NCI-H345 treated with DMSO at 0.1 percent for 48 hours (cell line): ENCODE measurements at regions not wholly inside any gene's neighbourhood (a gene's known extent, or its start where the extent isn't known, plus 50 kb on each side); places are given as distances from the start of the nearest gene placed in this dataset.
A peak's percentile ranks its signal among the peaks of the same experiment; 100 is the strongest.
"Not testable (repeated sequence)": the region's sequence is repeated elsewhere in the genome, so short reads cannot be mapped to it uniquely, and the experiment has no call there.

Experiments used
- DNase-seq: peaks from one replicate; lab custom pipeline; 2025; ENCODE audit not compliant: unreplicated experiment; lab: John Stamatoyannopoulos, UW

DNA sequence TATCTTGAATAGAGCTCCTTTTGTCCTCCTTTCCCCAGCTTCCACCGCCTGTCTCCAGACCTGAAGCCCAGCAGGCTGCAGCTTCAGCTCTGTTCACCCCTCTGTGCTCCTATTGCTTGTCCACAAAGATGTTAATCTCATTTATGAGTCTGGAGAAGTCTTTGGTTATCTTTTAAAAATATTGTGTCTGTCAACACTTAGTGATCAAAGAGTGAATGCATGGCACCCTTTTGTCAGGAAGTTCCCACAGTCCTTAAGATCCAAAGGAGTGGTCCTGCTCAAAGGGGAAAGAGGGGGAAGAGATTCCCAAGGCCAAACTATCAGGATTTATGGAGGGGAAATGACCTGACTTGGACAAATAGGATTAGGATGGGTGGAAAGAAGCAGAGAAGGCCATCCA lies 118.9 kb downstream of the ACAA2 start:
- no peak for DNase-seq

DNA sequence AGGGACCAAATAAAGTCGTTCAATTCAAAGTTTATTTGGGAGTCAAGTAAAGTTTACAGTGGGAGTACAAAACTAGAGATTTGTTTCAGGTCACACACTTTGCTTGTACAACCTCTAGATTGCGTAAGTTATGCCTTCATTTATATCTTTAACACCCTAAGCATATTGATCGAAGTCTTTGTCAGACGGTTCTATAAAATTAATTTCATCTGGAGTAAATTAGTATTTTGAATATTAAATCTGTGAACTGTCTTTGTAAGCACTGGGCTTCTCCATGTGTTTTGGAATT lies 119.7 kb downstream of the ACAA2 start:
- DNase-seq: no peak

DNA sequence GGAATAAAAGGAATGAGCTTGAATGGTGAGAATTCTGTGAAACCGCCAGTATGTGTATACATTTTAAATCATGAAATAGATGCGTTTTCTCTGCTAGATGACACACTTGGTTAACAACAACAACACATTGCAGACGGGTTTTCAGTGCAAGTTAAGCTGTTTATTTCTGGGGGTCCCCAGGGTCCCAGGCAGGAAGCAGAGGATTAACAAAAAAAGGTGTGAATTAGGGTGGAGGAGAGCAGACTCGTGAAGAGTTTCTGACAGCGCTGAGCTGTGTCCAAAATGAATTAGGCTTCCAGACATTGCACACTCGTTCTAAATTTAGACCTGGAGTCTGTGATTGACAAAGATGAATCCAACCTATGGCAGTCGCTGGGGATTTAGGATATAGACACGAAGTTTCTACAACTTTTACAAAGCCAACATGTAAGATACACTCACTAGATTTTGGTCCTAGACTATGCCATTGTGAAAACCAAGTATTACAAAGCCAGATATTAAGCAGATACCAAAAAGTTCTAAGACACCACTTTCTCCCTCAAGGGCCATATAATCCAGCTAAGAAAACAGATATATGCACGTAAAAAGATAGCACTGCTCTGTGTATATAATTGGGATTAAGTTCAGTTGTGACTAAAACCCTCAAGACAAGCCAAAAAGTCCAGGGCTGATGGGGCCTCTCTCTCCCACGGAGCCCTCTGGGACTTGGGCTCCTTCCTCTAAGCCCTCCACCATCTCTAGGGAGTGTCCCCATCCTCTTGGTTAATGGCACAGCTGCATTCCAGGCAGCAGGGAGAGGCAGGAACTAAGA lies 120.2 kb downstream of the ACAA2 start:
- no peak for DNase-seq

DNA sequence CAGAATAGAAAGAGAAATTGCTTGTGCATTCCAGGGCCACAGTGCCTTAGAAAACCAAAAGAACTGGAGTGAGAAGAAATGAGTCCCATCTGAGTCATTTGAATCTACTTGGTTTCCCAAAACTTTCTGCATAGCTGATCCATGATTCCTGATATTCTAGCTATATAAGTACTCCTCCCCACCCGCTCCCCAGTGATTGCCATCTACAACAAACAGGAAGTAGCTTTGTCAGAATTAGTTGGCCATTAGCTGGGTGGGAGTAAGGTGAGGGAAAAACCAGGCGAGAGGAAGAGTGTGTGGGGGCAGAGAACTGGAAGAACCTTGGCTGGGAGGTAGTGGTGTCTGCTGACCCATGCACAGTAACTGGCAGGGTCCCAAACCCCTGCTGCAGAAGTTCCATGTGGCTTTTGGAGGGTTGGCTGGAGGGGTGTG lies 122.1 kb downstream of the ACAA2 start:
- DNase-seq: no peak

DNA sequence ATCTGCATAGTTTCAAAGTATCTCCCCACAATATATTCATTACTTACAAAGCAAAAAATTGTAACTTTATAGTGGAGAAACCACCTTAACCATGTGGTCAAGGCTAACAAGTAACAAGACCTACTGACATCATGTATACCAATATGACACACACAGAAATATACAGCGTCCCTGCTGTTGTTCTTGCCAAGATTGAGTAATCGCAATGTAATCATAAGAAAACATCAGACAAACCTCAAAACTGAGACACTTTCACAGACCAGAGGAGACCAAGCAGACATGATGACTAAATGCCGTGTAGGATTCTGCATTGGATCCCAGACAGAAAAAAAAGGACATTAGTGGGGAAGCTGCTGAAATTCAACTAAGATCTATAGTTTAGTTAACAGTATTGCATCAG lies 123.0 kb downstream of the ACAA2 start:
- DNase-seq: no peak

DNA sequence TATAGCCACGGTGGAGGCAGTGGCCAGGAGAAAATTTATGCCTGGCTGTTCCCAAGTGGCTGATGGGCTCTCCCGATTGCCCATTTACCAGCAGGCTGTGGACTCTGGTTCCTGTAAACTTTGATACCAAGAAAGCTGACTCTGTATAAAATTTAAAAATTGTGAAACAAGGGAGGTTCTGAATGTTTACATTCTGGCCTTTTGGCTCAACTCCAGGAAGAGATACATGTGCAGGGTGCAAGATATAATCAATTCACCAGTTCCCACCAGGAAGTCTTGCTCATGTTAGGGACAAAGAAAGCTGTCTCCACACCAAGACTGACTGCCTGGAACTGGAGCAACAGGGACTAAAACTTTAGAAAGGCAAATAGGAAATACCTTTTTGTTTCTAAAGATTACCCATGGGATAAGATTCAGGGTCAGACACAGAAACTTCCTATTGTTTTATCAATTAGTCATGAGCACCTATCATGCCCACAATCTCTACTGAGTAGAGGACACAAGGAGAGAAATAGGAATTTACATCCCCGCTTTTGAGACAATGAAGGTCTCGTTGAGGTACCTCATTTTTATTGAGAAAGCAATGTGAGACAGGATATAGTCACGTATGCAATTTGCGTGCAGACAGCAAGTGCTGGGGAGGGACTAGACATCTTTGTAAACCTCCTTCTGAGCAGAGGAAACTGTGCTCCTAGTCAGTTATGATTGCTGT lies 123.5 kb downstream of the LIPG start:
- no peak for DNase-seq

DNA sequence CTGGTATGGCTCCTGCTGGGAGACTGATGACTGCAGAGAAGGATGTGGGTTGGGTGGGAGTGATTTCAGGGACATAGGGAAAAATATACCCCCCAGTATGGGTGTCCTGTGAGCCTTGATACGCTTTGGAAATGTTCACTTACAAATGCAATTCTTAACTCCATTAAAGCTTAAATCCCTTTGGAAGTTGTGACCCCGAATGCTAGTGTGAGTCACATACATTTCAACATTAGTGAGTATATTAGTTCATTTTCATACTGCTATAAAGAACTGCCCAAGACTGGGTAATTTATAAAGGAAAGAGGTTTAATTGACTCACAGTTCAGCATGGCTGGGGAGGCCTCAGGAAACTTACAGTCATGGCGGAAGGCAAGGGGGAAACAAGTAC lies 120.9 kb downstream of the LIPG start:
- DNase-seq: not testable (repeated sequence)

DNA sequence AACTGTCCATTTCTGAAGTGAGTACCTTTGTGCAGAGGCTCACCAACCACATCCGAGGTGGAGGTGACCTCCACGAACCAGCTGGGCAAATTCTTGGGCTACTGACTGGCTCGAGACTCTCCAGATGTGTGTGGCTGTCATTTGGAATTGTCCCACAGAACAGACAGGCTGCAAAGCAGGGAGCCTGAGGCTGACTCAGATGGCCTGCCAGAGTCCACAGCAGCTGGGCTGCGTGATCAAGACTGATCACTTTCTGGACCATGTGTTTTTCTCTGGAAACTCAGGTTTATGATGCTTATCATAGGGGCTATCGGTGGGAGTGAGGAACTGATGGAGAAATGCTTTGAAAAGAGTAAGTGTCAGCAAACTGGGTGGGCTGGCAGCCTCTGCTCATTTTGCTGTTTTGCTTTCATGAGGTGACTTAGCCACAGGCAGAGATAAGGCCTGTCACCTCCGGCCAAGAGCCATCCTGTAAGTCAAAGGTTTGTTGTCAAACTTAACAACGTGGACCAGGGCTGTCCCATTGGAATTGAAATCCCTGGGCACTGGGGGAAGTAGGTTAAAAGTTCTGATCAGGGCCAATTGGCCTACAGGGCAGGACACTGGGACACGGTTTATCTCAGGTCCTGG lies 120.4 kb downstream of the LIPG start:
- no peak for DNase-seq

DNA sequence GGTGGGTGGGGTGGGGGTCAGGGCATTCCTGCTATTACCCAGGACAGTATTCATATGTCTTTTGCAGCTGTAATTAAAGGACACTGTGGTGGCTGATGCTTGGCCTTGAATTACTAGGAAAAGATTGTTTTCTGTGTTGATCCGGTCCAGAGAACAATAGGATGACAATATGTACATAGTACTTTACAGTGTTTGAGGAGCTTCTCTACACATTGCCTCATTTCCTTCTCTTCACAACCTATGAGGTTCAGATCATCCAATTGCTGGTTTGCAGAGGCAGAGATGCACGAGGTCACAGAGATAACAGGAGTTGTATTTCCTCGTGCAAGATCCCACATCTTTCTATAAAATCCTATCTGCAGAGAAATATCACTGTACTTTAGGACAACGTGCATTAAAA lies 119.5 kb downstream of the LIPG start:
- peak; percentile 55 for DNase-seq

DNA sequence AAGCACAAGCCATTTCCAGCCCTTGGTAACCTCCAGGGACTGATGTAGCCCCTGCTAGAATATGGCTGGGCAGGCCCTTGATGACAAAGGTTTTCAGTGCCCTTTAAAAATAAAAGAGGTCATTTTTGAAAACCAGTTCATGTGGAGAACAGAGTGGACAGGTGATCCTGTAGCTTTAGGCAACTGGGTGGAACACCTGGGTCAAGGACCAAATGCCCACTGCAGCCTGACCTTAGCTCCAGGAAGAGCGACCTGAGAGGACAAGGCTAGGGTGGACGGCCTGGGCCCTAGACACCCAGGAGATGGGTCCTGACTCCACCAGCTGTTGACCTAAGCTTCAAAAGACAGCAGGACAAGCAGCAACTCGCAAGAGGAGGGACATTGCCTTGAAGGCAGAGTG lies 116.6 kb downstream of the LIPG start:
- DNase-seq: no peak

DNA sequence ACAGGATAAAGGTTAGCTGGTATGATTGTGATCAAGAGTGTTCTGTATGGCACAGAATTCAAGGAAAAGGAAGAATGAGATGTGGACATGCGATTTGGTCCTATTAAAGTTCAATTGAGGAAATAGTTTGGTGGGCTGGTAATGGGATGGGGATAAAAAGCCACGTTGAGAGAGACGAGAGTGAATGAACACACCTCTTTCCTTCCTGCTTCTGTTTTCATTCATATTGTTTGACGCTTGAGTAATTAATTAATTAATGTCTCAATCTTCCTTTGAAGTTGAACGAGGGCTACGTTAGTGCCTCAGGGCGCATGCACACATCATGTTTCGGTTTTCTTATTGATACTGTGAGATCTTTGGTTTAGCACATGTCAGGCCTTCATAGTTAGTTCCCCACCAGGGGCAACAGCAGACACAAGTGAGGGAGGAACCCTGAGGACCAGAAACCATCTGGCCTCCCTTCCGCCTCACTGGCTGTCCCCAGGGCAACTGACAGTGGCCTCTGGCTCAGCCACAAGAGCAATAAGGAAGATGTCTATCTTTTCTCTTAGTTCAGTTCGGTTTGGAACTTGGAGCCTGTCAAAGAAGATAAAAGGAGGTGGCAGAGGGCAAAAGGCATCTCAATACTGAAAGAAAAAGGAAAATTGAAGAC lies 116.0 kb downstream of the LIPG start:
- no peak for DNase-seq

DNA sequence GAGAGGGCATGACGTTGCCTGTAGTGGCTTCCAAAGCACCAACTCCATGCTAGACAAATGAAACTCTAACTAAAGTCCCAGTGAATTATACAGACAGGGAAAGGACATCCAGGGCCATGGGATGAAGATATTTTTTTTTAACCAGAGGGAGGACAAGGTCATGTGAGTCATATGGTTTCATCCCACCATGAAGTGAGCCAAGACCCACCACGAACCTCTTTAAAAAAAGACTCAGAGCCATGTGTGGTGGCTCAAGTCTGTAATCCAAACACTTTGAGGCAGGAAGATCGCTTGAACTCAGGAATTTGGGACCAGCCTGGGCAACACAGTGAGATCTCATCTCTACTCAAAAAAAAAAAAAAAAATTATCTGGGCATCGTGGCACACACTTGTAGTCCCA lies 115.2 kb downstream of the LIPG start:
- no peak for DNase-seq

DNA sequence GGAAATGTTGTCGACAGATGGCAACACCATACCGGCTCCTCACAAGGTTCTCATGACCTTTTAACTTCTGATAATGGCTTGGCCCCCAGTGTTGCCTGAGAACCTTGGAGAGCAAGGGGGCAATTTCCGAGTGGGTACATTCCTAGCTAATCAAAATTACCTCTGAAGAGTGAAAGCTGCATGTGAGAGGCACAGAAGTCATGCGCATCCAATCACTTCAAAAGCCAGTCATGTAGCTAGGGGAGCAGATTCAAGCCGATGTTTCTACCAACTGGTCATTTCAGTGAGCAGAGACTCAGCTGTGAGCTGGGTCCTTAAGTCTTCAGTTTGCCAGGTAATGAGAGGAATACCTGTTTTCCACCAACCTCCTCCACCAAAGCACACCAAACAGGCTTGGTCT lies 111.4 kb downstream of the LIPG start:
- no peak for DNase-seq

DNA sequence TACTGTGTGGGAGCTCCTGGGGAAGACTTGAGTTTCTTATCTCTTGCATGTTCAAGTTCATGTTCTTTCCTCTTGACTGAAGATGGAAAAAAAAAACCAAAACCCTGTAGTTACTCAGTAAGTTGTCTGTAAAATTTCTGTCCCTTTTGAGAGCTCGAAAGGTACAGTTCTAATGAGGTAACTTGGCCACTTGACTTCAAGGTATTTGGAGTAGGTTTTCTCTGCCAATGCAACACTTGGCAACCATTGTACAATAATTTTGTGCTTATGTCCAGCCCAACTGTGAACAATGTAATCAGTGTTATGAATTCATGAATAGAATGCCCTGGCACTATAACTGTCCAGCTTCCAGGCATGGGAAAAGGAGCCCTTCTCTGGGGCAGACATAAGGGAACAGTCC lies 111.0 kb downstream of the LIPG start:
- no peak for DNase-seq

DNA sequence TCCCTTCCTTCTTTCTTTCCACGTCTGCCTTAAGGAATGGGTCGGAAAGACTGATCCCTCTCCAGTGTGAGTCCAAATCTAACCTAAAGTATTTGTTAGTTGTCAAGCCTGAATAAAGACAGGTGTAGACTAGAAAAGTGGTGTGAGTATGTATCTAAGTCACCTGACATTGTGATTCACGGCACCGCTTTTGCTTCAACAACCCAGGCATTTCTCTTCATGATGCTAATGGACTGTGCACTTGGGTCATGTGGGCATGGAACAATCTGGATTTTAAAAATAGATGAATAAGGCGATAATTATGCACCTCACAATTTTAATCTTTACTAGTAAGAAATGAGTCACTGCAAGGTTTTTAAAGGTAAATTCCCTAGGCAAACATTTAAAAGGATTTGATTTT lies 107.5 kb downstream of the LIPG start:
- DNase-seq: no peak

DNA sequence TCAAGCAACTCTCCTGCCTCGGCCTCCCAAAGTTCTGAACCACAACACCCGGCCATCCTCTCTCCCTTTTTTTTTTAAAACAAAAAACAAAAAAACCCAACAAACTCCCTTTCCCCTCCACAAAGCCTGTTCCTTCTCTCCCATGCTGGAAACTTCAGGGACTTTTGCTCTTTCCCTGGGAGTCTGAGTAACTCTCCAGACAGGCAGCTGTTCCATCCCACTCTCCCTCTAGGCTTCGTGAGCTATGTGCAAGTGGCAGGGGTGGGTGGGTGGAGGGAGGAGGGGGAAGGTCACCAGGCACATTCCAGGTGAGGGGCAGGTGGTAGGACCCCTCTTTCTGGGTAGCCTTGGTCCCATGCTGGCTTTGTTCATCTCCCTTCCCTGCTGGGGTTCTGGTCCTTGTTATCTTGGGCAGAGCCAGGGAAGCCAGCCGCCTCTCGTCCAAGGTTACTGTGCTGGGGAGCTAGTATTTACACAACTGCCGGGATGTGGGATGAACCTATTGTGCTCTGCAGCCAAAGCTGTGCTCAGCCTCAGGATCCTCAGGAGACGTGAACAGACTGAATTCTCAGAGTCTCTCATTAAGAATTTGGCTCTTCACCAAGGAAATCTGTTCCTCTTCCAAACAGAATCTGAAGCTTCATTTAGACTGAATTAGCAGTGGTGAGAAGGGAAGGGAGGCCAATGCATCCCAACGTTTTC lies 106.9 kb downstream of the LIPG start:
- DNase-seq: peak; percentile 65

DNA sequence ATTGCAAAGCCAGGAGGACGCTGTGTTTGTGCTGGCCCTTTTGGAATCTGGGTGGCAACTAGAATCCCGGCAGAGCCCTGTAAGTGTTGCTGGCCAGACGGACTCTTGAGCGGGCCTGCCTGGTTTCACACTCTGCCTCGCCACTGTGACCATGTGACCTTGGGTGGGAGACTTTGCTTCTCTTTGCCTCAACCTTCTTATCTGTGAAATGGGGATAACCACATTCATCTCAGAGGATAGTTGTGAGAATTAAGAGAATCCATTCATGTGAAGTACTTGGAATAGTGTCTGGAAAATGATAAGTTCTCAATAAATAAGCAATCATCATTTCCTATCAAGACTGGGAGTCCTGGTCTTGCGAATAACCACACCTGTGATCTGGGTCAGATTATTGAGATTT lies 105.6 kb downstream of the LIPG start:
- no peak for DNase-seq

DNA sequence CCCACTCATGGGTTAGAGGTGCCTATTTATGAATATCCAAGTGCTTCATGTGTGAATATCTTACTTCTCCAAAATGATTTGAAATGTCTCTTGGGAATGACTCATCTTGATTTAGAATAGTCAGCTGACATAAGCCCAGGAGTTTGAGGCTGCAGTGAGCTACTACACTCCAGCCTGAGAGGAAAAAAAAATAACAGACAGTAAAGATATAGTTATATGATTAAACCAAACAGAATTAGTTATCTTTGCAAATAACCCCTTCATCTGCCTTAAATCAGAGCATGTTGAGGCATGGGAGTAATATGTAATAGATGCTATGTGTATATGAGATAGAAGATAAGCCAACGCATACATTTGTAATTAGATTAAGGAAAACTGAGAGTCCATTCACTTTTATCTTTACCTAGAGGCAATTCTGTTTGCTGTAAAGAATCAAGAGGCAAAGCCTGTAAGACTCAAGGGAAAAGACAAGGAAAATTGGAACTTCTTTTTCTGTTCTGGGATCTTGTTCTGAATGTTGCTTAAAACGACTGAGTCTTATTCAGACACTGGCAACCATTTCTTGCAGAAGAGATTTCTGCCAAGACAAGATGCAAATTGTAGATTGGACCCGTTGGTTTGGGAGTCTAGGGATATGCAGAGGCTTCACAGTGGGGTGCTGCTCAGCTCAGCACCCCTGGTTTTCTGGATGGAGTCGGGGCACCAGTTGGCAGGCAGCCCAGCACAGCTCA lies 104.4 kb downstream of the LIPG start:
- DNase-seq: no peak

DNA sequence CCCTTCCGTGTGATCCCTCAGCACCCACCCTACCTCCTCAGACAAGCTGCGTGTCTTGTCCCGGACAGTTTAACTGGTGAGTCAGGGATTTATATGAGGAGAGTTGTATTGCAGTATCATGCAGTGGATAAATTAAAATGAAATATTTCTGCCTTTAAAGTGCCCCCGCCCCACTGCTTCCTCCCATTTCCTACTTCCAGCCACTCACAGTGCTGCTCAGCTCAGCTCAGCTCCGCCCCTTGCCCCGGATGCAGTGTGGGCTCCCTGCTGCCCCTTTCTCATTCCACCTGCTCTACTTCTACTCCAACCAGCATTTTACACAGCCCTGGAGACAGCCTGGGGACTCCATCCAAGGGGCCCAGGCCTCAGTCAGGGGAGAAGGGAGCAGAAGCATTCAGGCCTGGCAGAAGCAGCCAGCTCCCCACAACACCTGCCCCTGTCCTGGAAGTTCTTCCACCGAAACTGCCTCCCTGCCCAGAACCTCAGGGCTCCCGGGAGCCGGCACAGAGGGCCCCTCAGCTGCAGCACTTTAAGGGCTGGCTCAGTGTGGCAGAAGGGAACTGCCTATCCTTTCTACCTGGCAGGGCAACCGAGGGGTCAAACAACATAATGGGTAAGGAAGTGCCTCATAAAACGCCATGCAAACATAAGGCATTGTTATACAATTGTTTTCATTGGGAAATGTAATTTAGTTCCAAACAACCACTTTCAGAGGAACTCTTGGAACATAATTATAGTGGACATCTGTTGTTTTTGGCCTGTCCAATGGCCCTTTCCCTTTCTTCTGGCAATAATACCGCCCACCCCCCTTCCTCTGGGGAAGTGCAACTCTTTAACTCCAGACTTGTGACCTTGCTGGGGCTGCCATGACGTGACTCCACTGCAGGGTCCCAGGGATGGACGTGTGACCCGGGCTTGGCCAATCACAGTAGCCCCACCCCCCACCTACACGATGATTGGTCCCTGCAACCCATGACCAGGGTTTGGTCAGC lies 102.3 kb downstream of the LIPG start:
- DNase-seq: no peak
